Panc1 (cell line): ENCODE measurements at regions not wholly inside any gene's neighbourhood (a gene's known extent, or its start where the extent isn't known, plus 50 kb on each side); places are given as distances from the start of the nearest gene placed in this dataset.

Source experiments
- POLR2AphosphoS5 ChIP-seq: IDR thresholded peaks from 2 replicates; pipeline ENCODE4 v1.6.1; 2012; ENCODE audit warnings: mild to moderate bottlenecking, low read depth, low read length, moderate library complexity
- TF ChIP-seq, protein P1 (sequence below): fragments of 450-650 bp; IDR thresholded peaks from 2 replicates; pipeline ENCODE4 v1.5.1; 2017; ENCODE audit warnings: mild to moderate bottlenecking

- TF ChIP-seq, protein P1, sequence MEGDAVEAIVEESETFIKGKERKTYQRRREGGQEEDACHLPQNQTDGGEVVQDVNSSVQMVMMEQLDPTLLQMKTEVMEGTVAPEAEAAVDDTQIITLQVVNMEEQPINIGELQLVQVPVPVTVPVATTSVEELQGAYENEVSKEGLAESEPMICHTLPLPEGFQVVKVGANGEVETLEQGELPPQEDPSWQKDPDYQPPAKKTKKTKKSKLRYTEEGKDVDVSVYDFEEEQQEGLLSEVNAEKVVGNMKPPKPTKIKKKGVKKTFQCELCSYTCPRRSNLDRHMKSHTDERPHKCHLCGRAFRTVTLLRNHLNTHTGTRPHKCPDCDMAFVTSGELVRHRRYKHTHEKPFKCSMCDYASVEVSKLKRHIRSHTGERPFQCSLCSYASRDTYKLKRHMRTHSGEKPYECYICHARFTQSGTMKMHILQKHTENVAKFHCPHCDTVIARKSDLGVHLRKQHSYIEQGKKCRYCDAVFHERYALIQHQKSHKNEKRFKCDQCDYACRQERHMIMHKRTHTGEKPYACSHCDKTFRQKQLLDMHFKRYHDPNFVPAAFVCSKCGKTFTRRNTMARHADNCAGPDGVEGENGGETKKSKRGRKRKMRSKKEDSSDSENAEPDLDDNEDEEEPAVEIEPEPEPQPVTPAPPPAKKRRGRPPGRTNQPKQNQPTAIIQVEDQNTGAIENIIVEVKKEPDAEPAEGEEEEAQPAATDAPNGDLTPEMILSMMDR: no peak
- TF ChIP-seq POLR2AphosphoS5: no peak
These were observed 202.2 kb upstream of the FAT4 start for GRCh38 chr4:125112536-125112935.
